GM13977 (cell line): ENCODE measurements at regions not wholly inside any gene's neighbourhood (a gene's known extent, or its start where the extent isn't known, plus 50 kb on each side); places are given as distances from the start of the nearest gene placed in this dataset.
"Not testable (repeated sequence)": the region's sequence is repeated elsewhere in the genome, so short reads cannot be mapped to it uniquely, and the experiment has no call there.

Source experiments
- DNase-seq: peaks from one replicate; pipeline ENCODE4 v3.0.0; 2012; ENCODE audit warnings: low spot score
- CTCF ChIP-seq: IDR thresholded peaks from 2 replicates; pipeline ENCODE4 v1.5.1; 2012; ENCODE audit warnings: mild to moderate bottlenecking, control low read depth; ENCODE audit not compliant: insufficient read depth; ENCODE audit errors: extremely low read depth, missing control alignments
- in situ Hi-C: fragments of 300-500 bp; cut with MboI; formaldehyde crosslinking; loops from one replicate; pipeline ENCODE4 v1.12.0; 2022; ENCODE audit warnings: low sequenced_read_pairs, low pct_unique_long_range_greater_than_20kb, mixed read lengths, inconsistent platforms; ENCODE audit not compliant: unreplicated experiment

- DNase-seq = no peak
- in situ Hi-C loops = no loop called here
- no peak for TF ChIP-seq CTCF
Measured at GRCh38 chr11:96554236-96554820, 164.5 kb downstream of the JRKL start.

GRCh38 chr11:96555826-96556225, 166.0 kb downstream of the JRKL start:
- in situ Hi-C loops, DNase-seq: not testable (repeated sequence)

DNA sequence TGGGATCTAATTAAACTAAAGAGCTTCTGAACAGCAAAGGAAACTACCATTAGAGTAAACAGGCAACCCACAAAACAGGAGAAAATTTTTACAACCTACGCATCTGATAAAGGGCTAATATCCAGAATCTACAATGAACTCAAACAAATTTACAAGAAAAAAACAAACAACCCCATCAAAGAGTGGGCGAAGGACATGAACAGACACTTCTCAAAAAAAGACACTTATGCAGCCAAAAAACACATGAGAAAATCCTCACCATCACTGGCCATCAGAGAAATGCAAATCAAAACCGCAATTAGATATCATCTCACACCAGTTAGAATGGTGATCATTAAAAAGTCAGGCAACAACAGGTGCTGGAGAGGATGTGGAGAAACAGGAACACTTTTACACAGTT, 170.9 kb downstream of the JRKL start:
- DNase-seq, in situ Hi-C loops: not testable (repeated sequence)

- in situ Hi-C loops = no loop called here
- DNase-seq = no peak
- no peak for TF ChIP-seq CTCF
Measured at GRCh38 chr11:96567176-96567575, 177.4 kb downstream of the JRKL start.

GRCh38 chr11:96567667-96568066, 177.9 kb downstream of the JRKL start:
- no peak for TF ChIP-seq CTCF
- in situ Hi-C loops = no loop called here
- no peak for DNase-seq

DNA sequence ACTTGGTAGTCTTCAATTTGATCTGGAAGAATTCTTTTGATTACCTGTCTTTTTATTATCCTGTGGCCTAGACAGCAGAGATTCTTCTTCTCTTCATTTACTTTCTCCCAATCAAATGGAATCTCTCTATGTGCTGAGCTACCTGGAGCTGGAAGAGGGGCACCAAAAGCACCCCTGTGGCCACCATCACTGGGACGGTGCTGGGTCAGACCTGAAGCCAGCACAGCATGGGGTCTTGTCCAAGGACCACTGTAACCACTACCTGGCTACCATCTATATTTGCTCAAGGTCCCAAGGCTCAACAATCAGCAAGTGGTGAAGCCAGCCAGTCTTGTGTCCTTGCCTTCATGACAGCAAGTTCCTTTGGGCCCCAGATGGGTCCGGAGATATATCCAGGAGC, 186.6 kb downstream of the JRKL start:
- no peak for DNase-seq
- no peak for TF ChIP-seq CTCF
- in situ Hi-C loops = no loop called here

DNA sequence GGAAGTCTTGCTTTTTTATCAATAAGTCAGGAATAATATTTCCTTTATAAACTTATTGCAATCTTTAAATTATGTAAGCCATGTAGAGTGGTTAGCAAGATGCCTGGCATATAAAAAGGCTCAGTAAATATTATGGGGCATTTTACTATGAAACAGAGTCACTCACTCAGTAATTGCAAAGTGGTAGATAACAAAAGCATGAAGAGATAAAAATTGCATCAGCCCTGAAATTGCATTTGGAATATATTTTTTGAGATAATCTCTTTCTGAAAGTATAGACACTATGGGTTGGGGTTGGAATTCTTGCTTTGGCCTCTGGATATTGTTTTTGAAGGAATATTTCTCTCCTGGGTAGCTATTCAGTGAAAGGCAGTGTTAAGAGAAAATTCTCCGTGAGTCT, 188.6 kb downstream of the JRKL start:
- in situ Hi-C loops = no loop called here
- no peak for TF ChIP-seq CTCF
- DNase-seq = no peak

DNA sequence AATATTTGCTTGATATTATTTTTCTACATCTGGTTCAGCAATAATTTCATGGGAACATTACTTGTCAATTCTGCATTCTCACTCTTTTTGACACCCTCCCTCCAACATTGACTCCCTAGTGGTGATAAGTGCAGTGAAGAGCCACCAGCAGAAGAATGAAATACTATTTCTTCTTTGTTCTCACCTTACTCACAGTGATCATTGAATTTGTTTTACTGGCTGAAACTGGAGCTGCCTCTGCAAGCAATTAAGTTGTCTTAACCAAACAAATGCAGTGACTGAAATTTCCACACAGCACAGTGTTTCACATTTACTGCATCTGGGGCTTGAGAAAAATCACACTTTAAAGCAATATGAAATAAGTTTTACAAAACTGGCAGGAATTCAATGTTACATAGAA, 189.8 kb downstream of the JRKL start:
- in situ Hi-C loops = no loop called here
- no peak for DNase-seq
- no peak for TF ChIP-seq CTCF
